ENCODE measurements at regions not wholly inside any gene's neighbourhood (a gene's known extent, or its start where the extent isn't known, plus 50 kb on each side); places are given as distances from the start of the nearest gene placed in this dataset.
"Not testable (repeated sequence)": the region's sequence is repeated elsewhere in the genome, so short reads cannot be mapped to it uniquely, and the experiment has no call there.

DNA sequence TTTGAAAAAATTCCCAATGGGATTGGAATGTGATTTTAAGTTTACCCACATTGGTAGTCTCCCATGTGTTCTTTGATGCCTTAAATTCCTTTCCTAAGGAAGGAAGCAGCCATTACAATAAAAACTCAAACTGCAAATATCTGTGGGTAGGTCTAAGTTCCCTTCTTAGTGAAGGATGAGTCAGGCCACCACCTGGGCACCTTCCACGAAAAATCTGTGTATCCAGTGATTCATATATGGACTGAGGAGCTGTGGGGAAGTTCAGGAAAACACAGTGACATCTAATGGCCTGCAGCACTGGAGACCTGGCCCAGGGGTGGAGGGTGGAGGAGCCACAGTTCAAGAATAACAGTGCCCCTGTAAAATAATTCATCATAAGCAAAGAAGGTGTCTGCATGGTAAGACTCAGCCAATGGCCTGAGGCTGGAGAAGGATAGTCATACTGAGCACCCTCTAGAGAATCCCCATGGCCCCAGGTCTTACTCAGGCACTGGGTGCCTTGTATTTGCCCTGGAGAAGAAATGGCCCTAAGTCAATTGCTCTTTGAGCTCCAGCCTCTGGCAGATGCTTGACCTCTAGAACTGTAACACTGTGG, 248.6 kb downstream of the SP3 start:
- no peaks in the 10 kb centered on the region for H3K27me3 ChIP-seq (ENCODE audit: control insufficient read depth in 3 of 3, insufficient read depth in 3 of 3, low read length in 3 of 3)
- no peak for FAIRE-seq
- H3K36me3 ChIP-seq (ENCODE audit: control insufficient read depth in 3 of 3, insufficient read depth in 2 of 3, low read depth in 1 of 3, low read length in 3 of 3): no peaks in the 10 kb centered on the region
- no peaks in the 10 kb centered on the region for H3K9me3 ChIP-seq (ENCODE audit: control insufficient read depth in 2 of 2, insufficient read depth in 1 of 2, low read depth in 1 of 2, low read length in 1 of 2)
- no peak overlapping the region for H3K4me3 ChIP-seq (ENCODE audit: low read depth in 1 of 3, low read length in 3 of 3)
- WGBS, 3 donors: 54 to 60% (median 58%) methylated on average over 1 of the region's 1 CpG
- DNase-seq: no peak
- no peak overlapping the region for H3K27ac ChIP-seq (ENCODE audit: low read depth in 1 of 3, low read length in 2 of 3)
- H3K4me1 ChIP-seq (ENCODE audit: control insufficient read depth in 3 of 3, insufficient read depth in 2 of 3, low read depth in 1 of 3, low read length in 2 of 3): no peaks in the 10 kb centered on the region

DNA sequence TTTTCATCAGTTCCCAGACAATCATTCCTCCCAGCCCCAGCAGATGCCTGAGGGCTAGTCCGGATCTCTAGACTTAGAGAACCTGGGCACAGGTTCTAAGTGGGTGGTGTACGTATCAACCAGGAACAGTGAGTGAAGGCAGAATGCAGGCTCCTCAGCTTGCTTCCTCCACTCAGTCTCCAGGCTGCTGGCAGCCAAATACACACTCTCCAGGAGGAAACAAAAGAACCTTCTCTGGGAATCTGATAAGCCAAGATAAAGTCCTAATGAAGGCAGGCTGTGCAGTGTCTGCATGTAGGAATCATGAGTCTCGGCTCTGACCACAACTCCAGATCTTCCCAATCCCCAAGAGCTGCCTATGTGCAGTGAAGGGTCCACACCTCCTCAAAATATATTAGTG, 245.7 kb downstream of the SP3 start:
- Histone ChIP-seq H3K4me1 (ENCODE audit: control insufficient read depth in 3 of 3, insufficient read depth in 2 of 3, low read depth in 1 of 3, low read length in 2 of 3) (no peaks in the 10 kb centered on the region), H3K4me3 (ENCODE audit: low read depth in 1 of 3, low read length in 3 of 3) (no peak overlapping the region), H3K27me3 (ENCODE audit: control insufficient read depth in 3 of 3, insufficient read depth in 3 of 3, low read length in 3 of 3) (no peaks in the 10 kb centered on the region), H3K9me3 (ENCODE audit: control insufficient read depth in 2 of 2, insufficient read depth in 1 of 2, low read depth in 1 of 2, low read length in 1 of 2) (no peaks in the 10 kb centered on the region), H3K27ac (ENCODE audit: low read depth in 1 of 3, low read length in 2 of 3) (no peak overlapping the region), H3K36me3 (ENCODE audit: control insufficient read depth in 3 of 3, insufficient read depth in 2 of 3, low read depth in 1 of 3, low read length in 3 of 3) (no peaks in the 10 kb centered on the region)
- no peak for FAIRE-seq
- DNase-seq: peak in 1 of 2 donors; percentile 24
- 10 to 59% (median 22%) methylated on average over 3 of the region's 3 CpGs for WGBS, 3 donors

DNA sequence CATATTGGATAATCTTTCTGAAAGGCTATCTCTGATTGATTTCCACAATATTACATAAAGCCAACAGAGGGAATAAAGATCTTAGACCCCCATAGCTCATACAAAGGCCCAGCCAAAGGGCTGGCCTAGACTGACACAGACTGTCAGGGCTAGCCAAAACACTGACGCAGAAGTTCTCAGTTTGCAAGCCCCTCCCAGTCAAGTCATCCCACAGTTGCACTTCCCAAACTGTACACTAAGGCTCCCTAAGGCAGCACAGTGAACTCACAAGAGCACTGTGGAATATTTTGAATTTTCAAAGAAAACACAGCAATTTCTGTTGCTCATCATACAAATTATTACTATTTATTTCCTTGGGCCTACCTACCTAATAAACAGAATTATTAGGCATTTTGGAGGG, 244.9 kb downstream of the SP3 start:
- Histone ChIP-seq H3K4me1 (ENCODE audit: control insufficient read depth in 3 of 3, insufficient read depth in 2 of 3, low read depth in 1 of 3, low read length in 2 of 3) (no peaks in the 10 kb centered on the region), H3K27me3 (ENCODE audit: control insufficient read depth in 3 of 3, insufficient read depth in 3 of 3, low read length in 3 of 3) (no peaks in the 10 kb centered on the region), H3K9me3 (ENCODE audit: control insufficient read depth in 2 of 2, insufficient read depth in 1 of 2, low read depth in 1 of 2, low read length in 1 of 2) (no peaks in the 10 kb centered on the region), H3K36me3 (ENCODE audit: control insufficient read depth in 3 of 3, insufficient read depth in 2 of 3, low read depth in 1 of 3, low read length in 3 of 3) (no peaks in the 10 kb centered on the region), H3K4me3 (ENCODE audit: low read depth in 1 of 3, low read length in 3 of 3) (no peak overlapping the region), H3K27ac (ENCODE audit: low read depth in 1 of 3, low read length in 2 of 3) (no peak overlapping the region)
- no peak for DNase-seq
- WGBS, 3 donors: 73 to 96% (median 86%) methylated on average over 1 of the region's 1 CpG
- FAIRE-seq: no peak

DNA sequence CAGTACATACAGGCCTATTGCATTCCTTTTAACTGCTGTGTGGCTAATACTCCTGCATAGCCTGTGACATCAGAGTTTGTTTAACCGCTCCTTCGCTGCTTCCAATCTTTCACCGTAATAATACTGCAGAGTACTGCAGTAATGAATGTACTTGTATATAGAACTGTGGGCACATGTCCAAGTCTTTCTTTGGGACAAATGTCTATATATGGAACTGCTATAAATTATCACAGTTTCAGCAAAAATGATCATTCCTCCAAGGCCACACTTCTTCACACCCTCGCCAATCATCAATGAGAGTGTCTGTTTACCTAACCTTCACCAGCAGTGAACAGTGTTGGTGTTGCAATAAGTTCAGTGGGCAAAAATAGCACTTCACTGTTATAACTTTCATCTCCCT, 230.4 kb downstream of the SP3 start:
- FAIRE-seq (no peak), DNase-seq (peak in 1 of 2 donors; percentile 66)
- Histone ChIP-seq H3K9me3 (ENCODE audit: control insufficient read depth in 2 of 2, insufficient read depth in 1 of 2, low read depth in 1 of 2, low read length in 1 of 2) (no peaks in the 10 kb centered on the region), H3K4me3 (ENCODE audit: low read depth in 1 of 3, low read length in 3 of 3) (no peak overlapping the region), H3K4me1 (ENCODE audit: control insufficient read depth in 3 of 3, insufficient read depth in 2 of 3, low read depth in 1 of 3, low read length in 2 of 3) (no peaks in the 10 kb centered on the region), H3K36me3 (ENCODE audit: control insufficient read depth in 3 of 3, insufficient read depth in 2 of 3, low read depth in 1 of 3, low read length in 3 of 3) (no peaks in the 10 kb centered on the region), H3K27ac (ENCODE audit: low read depth in 1 of 3, low read length in 2 of 3) (no peak overlapping the region), H3K27me3 (ENCODE audit: control insufficient read depth in 3 of 3, insufficient read depth in 3 of 3, low read length in 3 of 3) (peaks cover 0 to 3% (median 0%) of the 10 kb centered on the region in 3 donors)
- WGBS, 3 donors: 81 to 92% (median 87%) methylated on average over 4 of the region's 4 CpGs

DNA sequence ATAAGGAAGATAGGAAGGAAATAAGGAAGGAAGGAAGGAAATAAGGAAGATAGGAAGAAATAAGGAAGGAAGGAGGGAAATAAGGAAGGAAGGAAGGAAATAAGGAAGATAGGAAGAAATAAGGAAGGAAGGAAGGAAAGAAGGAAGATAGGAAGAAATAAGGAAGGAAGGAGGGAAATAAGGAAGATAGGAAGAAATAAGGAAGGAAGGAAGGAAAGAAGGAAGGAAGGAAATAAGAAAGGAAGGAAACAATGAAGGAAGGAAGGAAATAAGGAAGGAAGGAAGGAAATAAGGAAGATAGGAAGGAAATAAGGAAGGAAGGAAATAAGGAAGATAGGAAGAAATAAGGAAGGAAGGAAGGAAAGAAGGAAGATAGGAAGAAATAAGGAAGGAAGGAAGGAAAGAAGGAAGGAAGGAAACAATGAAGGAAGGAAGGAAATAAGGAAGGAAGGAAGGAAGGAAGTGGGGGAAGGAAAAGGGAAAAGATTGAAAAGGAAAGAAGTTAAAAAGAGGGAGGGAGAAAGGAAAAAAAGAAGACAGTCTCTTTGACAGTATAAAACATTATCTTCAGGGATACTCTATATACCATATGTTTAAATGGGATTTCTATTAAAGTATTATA, 227.1 kb downstream of the SP3 start:
- not testable (repeated sequence) for H3K27ac ChIP-seq (ENCODE audit: low read depth in 1 of 3, low read length in 2 of 3); H3K36me3 ChIP-seq (ENCODE audit: control insufficient read depth in 3 of 3, insufficient read depth in 2 of 3, low read depth in 1 of 3, low read length in 3 of 3); H3K4me3 ChIP-seq (ENCODE audit: low read depth in 1 of 3, low read length in 3 of 3); DNase-seq; H3K9me3 ChIP-seq (ENCODE audit: control insufficient read depth in 2 of 2, insufficient read depth in 1 of 2, low read depth in 1 of 2, low read length in 1 of 2); H3K27me3 ChIP-seq (ENCODE audit: control insufficient read depth in 3 of 3, insufficient read depth in 3 of 3, low read length in 3 of 3); H3K4me1 ChIP-seq (ENCODE audit: control insufficient read depth in 3 of 3, insufficient read depth in 2 of 3, low read depth in 1 of 3, low read length in 2 of 3)
- FAIRE-seq: peak; percentile 10

DNA sequence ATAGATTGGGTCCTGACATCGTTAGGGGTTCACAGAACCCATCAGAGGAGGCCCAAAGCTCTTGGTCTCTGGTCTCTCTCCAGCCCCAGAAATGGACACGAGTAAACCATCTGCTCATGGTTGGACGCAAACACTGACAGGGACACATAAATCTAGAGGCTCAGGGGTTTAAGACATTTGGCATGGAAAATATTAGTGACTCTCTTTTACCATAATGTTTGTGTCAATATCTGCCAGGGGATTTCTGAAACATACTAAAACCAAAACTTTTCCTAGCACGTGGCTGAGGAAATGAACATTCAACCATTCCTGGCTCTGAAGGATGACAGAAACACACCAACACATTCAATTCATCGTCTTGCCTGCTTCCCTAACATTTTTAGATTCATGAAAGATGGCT, 226.2 kb downstream of the SP3 start:
- Histone ChIP-seq H3K27me3 (ENCODE audit: control insufficient read depth in 3 of 3, insufficient read depth in 3 of 3, low read length in 3 of 3) (no peaks in the 10 kb centered on the region), H3K9me3 (ENCODE audit: control insufficient read depth in 2 of 2, insufficient read depth in 1 of 2, low read depth in 1 of 2, low read length in 1 of 2) (no peaks in the 10 kb centered on the region), H3K27ac (ENCODE audit: low read depth in 1 of 3, low read length in 2 of 3) (no peak overlapping the region), H3K4me3 (ENCODE audit: low read depth in 1 of 3, low read length in 3 of 3) (no peak overlapping the region), H3K36me3 (ENCODE audit: control insufficient read depth in 3 of 3, insufficient read depth in 2 of 3, low read depth in 1 of 3, low read length in 3 of 3) (no peaks in the 10 kb centered on the region), H3K4me1 (ENCODE audit: control insufficient read depth in 3 of 3, insufficient read depth in 2 of 3, low read depth in 1 of 3, low read length in 2 of 3) (no peaks in the 10 kb centered on the region)
- DNase-seq (no peak), FAIRE-seq (no peak)
- 64 to 86% (median 72%) methylated on average over 5 of the region's 5 CpGs for WGBS, 3 donors

DNA sequence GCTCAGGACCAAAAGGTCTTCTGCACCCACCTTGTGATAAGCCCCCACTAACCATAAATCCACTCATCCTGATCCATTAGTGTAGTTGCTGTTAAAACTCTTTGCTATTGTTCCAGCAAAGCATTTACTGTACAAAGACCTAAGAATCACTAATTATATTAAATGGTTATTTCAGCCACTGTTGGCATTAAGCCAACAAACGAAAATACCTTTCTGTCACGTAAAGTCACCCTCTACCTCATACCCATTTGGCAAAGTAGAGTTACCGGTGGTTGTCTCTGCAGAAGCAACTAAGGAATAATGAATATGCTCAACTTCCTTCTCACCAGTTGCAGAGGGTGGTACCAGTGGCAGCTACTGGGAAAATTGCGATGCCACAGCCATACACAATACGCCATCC, 224.5 kb downstream of the SP3 start:
- no peaks in the 10 kb centered on the region for H3K36me3 ChIP-seq (ENCODE audit: control insufficient read depth in 3 of 3, insufficient read depth in 2 of 3, low read depth in 1 of 3, low read length in 3 of 3)
- WGBS, 3 donors: 69 to 87% (median 84%) methylated on average over 5 of the region's 5 CpGs
- FAIRE-seq: no peak

DNA sequence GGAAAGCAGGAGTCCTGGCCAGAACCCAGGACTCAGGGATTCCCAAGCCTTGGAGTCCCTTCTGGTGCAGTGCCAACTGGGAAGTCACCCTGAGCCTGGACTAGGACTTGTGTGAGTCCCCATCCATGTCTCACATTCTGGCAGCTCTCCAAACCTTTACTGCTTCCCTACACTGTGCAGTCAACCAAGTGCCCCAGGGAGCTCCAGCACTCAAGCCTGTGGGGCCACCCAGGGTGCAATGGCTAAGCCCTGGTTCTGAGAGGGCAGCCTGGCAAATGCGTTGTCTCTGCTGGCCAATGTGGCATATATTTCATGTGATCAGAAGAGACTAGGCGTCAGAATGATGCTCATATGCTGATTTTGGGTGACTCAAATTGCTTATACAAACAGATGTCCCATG, 223.4 kb downstream of the SP3 start:
- H3K9me3 ChIP-seq (ENCODE audit: control insufficient read depth in 2 of 2, insufficient read depth in 1 of 2, low read depth in 1 of 2, low read length in 1 of 2): no peaks in the 10 kb centered on the region
- FAIRE-seq (no peak), DNase-seq (peak in 1 of 2 donors; percentile 14)
- H3K4me1 ChIP-seq (ENCODE audit: control insufficient read depth in 3 of 3, insufficient read depth in 2 of 3, low read depth in 1 of 3, low read length in 2 of 3): no peaks in the 10 kb centered on the region
- no peaks in the 10 kb centered on the region for H3K27me3 ChIP-seq (ENCODE audit: control insufficient read depth in 3 of 3, insufficient read depth in 3 of 3, low read length in 3 of 3)
- H3K4me3 ChIP-seq (ENCODE audit: low read depth in 1 of 3, low read length in 3 of 3): no peak overlapping the region
- H3K27ac ChIP-seq (ENCODE audit: low read depth in 1 of 3, low read length in 2 of 3): no peak overlapping the region
- H3K36me3 ChIP-seq (ENCODE audit: control insufficient read depth in 3 of 3, insufficient read depth in 2 of 3, low read depth in 1 of 3, low read length in 3 of 3): no peaks in the 10 kb centered on the region
- 53 to 76% (median 65%) methylated on average over 2 of the region's 2 CpGs for WGBS, 3 donors

More for the DNA sequence above, 224.5 kb downstream of the SP3 start:
- H3K4me1 ChIP-seq (ENCODE audit: control insufficient read depth in 3 of 3, insufficient read depth in 2 of 3, low read depth in 1 of 3, low read length in 2 of 3): no peaks in the 10 kb centered on the region
- H3K4me3 ChIP-seq (ENCODE audit: low read depth in 1 of 3, low read length in 3 of 3): no peak overlapping the region
- no peaks in the 10 kb centered on the region for H3K9me3 ChIP-seq (ENCODE audit: control insufficient read depth in 2 of 2, insufficient read depth in 1 of 2, low read depth in 1 of 2, low read length in 1 of 2)
- no peaks in the 10 kb centered on the region for H3K27me3 ChIP-seq (ENCODE audit: control insufficient read depth in 3 of 3, insufficient read depth in 3 of 3, low read length in 3 of 3)
- no peak for DNase-seq
- no peak overlapping the region for H3K27ac ChIP-seq (ENCODE audit: low read depth in 1 of 3, low read length in 2 of 3)

DNA sequence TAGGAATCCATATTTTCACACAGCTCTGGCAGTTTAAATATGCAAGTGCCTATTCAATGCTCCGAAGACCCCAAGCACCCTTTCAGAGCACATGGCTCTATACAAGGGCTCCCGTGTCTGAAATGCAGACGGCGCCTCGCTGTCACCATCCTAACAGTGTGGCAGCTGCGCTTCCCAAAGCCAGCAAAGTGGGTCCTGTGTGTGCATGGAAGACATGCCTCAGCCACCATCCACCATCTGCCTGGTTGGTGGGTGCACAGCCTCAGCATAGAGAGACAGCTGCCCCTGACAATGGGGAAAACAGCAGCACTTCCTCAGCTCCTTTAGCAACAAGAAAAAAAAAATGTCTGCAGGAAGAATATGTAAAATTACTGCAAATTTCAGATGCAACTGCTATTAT, 218.1 kb downstream of the SP3 start:
- WGBS, 3 donors: 91 to 94% (median 93%) methylated on average over 6 of the region's 6 CpGs
- Histone ChIP-seq H3K36me3 (ENCODE audit: control insufficient read depth in 3 of 3, insufficient read depth in 2 of 3, low read depth in 1 of 3, low read length in 3 of 3) (no peaks in the 10 kb centered on the region), H3K4me1 (ENCODE audit: control insufficient read depth in 3 of 3, insufficient read depth in 2 of 3, low read depth in 1 of 3, low read length in 2 of 3) (no peaks in the 10 kb centered on the region), H3K27me3 (ENCODE audit: control insufficient read depth in 3 of 3, insufficient read depth in 3 of 3, low read length in 3 of 3) (no peaks in the 10 kb centered on the region), H3K4me3 (ENCODE audit: low read depth in 1 of 3, low read length in 3 of 3) (no peak overlapping the region), H3K27ac (ENCODE audit: low read depth in 1 of 3, low read length in 2 of 3) (no peak overlapping the region), H3K9me3 (ENCODE audit: control insufficient read depth in 2 of 2, insufficient read depth in 1 of 2, low read depth in 1 of 2, low read length in 1 of 2) (no peaks in the 10 kb centered on the region)
- no peak for DNase-seq
- FAIRE-seq: no peak

Measured in small intestine (tissue), 7 donors.